GM21390 (cell line): ENCODE measurements at regions not wholly inside any gene's neighbourhood (a gene's known extent, or its start where the extent isn't known, plus 50 kb on each side); places are given as distances from the start of the nearest gene placed in this dataset.

Source experiments
- ATAC-seq: cut with Tn5 transposase; IDR thresholded peaks from one replicate; pipeline ENCODE4 v1.9.1; 2021; ENCODE audit not compliant: unreplicated experiment

DNA sequence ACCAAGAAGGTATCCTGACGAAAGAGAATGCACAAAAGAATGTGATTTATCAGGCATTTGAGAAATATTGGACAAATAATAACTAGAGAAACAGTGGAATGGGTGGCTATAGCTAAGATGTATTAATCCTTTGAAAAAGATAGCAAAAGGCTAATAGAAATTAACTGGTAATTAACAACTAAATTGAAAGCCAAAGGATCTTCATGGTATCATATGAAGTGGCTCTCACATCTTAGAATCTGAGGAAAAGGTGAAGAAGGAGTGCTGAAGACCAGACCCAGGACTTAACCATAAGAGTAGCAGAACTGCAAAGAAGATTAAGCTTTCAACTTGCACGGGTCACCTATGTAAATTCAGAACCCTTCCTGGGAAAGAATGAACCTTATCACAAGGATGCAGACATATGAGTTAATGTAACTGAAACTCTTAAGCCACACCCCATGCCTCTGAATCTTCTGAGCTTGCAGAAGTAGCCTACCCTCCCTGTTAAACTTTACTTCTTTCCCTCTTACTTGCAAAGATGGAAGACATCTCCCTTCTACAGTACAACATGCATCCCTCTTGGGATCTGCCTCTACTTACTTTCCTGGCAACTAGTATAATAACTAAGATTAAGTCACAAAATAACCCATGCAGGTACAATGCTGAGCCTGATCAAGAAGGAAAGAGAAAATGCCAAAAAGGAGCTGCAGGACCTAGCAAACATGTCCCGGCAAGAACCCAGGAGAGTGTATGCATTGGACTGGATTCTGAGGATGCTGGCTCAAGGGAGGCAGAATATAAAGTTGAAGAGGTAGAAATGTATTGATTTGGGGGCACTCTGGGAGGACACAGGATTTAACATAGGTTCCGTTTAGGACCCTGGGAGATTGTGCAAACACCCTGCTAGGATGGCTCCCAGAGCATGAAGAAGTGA lies 395.5 kb upstream of the SLC30A5 start:
- no peak for ATAC-seq

DNA sequence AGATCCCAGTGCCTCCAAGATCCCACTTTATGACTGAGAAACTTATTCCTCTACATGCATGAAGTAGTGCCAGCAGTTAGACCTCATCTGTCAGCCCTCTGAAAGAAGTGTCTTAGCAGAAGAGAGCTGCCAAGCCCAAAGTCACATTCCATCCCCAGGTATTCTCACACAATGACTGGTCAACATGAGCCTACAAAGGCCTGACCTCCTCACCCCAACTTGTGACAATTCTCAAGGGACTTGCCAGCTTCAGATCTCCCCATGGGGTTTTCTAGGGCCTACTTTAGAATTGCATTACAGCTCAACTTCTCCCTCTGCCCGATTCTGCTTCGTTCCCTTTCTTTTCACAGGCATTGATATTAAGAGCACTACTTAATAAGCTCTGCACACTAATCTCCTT lies 393.8 kb upstream of the SLC30A5 start:
- ATAC-seq = no peak

DNA sequence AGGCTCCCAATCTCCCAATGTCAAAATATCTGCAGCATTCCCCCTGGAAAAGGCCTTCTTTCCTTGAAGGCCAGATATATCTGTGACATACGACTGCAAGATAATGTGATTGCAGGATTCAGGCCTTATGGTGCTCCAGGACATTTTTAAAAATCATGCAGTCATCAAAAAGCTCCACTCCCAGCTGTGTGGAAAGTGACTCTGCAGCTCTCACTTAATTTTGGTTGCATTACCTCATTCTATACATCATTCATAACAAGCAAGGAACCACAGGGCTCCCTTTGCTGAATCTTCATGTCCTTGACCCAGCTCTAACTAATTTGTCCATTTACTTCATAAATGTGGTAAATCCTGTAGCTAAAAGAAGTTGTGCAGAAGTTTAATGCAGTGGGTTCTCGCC lies 386.2 kb upstream of the SLC30A5 start:
- no peak for ATAC-seq

DNA sequence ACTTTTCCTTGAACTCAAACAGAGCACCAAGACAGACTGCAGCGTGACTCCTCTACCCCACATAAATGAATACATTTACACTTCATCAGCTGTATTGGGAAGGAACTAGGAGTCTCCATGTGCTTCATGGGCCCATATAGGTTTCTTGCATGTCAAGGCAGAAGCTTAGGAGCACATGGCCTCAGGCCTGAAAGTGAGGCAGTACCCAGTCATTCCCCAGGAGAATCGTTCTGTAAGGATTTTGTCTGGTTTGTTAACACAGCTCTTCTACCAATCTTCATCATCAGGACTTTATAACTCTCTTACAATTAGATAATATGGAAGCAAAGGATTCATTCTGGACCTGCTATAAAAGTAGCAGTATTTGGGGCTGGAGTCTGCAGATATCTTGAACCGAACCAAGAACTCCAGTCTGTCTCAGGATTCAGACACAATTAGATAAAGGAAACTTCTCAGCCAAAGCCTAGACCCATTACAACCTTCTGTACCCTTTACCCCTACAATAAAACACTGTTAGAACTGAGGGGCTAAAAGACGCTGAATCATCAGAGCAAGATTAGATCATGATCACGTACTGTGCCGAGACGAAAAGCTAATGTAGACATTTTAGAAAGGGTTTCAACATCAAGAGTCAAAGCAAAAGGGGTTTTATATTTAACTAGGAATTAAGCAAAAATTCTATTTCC lies 385.5 kb upstream of the SLC30A5 start:
- no peak for ATAC-seq

DNA sequence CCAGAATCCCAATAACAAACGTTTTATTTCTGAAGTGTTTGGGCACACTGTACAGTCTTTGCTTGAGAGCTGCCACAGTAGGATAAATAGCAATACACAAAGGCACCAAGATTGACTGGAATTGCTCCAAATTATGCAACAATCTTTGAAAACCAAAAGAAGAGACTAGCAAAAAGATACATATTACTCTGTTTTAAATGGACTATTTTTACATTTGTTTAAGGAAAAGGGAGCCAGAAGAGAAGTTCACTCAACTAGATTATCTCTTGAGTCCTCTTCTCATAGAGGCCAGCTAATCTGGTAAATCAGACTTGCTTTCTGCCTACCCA lies 385.0 kb upstream of the SLC30A5 start:
- ATAC-seq = no peak

DNA sequence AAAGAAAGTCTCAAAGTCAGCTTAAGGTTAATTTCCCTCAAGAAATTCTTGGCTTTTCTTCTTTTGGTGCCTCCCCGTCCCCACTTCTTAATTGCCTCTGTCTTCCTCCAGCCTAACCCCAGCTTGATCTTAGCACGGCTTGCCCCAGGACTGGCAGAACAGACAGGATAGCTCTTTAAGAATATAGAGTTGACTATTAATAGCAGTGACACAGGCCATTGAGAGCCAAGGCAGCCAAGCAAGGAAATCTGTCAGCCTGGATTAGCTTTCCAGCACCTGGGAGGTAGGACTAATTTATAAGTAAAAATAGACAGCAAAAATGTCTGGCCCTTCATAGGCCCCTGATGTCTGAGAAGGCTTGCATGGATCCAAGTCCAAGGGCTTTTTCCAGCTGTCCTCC lies 384.6 kb upstream of the SLC30A5 start:
- ATAC-seq = no peak

DNA sequence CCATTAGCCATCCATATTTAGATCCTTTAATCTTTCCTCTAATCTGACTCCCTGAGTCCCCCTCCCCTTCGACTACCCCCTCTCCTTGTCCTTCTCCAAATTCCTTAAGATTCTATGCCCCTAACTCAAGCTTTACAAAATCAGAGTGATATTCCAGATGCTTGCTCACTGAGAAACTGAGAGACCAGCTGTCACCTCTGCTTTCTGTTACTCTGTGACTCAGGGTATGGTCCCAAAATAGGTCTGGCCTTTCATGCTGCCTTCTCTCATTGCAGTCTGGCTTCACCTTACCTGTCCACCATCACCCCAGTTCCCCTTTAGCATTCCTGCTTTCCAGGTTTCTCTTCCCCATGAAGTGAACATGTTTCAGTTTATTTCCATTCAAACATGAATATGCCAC lies 383.3 kb upstream of the SLC30A5 start:
- peak; percentile 42 for ATAC-seq

DNA sequence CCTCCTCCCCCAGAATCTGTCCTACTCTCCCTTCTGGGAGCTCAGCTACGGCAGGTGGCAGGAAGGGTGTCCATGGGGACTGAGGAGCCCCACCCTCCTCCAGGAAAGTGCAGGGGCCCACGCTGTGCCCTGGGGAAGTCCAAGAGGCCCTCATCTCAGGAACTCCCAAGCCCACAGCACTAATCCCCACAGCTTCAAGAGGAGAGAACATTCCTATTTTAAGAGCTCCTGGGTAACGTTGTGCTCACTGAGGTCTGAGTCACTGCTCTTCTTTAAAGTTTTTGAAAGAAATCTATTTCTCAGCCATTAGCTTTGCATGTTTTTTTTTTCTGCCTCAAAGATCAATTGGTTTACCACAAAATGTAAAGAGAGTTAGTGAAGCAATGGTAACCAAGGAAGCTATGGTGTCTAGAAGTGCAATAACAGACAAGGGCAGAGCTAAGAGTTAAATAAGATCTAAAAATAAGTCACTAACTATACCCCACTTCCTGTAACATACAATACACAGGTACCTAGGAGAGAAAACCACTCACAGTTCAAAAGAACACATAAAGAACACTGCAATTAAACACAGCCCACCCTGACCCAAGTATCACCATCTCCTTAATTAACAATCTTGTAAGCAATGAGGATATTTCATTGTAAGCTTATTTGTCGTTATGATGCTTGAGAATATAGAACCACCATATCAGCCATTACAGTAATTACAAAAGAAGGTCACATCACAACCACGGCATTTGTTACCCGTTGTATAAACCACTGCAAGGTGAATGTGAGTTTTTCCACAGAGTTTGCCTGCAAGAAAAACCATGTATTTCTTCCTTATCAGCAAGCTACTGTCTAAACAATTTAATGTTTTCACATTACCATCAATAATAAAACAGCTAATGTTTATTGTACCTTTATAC lies 382.3 kb upstream of the SLC30A5 start:
- peak; percentile 96 for ATAC-seq

DNA sequence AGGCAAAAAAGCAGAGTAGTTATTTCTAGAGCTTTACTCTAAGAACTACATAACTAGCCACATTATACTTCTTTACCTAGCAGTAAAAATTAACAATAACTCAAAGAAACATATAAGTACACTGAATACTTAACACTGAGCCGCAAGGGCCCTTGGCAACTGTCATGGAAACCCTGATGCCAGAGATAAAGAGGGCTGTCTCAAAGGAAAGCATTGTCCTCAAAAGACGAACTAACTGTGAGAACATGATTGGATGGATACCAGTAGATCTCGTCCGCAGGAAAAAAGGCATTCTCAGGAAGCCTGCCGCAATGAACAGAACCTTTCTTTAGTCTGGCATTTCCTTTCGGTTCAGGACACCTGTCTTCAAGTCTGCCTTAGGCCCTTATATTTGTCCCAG lies 379.0 kb upstream of the SLC30A5 start:
- ATAC-seq = no peak

DNA sequence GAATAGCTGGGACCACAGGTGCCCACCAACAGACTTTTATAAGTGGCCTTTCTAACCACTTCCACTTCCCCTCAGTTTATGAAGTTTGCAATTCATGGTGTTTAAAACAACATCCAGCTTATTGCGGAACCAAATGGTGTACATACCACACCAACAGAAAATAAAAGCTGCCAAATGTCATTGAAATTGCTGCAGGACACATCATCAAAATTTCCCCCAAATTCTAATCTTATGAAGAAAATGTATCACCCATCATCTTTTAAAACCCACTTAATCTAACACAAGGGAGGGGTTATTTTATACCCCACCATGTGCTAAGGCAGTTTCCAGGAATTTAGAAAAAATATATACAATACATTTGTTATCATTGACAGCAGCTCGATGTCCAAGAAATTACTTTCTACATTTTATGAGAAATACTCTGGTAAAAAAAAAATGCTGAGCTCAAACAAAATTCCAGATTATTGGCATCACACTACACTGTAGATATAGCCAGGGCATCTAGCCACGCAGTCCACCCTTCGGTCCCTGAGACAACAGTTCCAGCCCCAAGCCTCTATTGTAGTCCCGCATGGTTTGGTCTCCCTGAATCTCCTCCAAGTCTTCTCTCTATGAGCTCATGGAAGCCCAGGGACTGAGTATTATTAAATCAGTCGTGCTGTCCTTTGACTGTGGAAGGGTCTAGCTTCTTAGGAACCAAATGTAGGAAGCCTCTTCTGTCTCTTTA lies 372.8 kb upstream of the SLC30A5 start:
- no peak for ATAC-seq

DNA sequence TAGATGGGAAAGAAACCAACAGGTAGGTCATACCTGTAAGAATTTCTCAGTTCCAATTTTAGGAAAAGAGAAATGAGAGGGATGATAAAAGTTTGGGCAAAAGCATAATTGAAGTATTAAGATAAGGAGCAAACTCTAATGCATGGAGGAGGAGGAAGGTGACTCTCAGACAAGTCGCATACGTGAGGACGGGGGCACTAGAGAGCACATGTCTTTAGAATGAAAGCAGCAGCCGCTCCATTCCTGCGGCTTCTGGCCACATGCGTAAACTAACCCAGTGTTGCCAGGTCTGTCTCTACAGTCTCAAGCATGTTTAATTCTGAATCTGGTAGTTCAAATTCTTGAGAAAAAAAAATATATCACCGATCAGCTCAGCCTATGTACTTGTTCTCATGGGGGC lies 371.5 kb upstream of the SLC30A5 start:
- ATAC-seq = no peak

DNA sequence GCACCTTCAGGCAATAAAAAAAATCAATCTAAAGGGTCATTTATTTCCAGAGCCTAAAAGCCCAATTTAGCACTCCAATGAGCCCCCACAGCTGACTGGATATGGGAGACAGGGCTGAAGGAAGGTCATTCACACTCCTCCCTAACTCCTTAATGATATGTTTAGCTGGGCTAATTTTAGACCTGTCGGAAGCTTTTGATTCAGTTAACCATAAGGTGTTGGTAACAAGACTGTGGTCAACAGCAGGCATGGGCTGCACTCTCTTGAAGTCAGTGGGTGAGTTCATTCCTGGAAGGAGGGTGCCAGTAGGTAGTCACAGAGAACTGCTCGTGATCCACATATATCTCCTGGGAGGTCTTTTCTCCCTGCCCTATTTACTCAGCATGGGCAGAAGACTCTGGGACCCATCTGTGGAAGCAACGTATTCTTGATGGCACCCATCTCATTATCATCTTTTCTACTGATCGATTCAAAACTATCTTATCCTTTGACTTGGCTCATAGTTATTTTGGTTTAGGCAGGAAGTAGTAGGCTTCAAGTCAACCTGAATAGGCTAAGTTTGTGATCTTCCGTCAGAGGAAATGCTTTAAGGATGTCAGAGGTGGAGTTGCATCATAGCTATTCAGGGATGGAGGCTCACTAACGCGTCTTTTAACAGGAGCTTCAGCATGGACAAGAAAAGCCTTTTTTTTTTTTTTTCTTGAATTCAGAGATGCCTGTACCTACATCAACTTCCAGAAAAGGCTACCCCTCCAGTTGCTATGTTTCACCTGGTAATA lies 367.7 kb upstream of the SLC30A5 start:
- no peak for ATAC-seq

DNA sequence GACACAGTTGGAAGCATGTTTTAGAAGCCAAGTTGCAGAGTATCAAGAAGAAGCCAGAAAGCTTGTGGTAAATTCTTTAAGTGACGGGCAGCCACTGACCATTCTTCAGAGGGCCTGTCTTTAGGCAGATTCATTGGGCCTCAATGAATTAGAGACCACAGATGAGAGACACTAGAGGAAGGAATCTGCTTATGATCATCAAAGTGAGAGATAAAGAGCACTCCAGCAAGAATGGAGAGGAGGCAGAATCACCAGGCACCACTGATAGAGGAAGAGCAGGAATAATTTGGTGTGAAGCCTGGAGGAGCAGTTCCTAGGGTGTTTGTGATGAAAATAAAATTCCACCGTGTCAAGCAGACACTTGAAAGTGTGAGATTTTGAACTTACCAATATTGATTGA lies 365.9 kb upstream of the SLC30A5 start:
- no peak for ATAC-seq

DNA sequence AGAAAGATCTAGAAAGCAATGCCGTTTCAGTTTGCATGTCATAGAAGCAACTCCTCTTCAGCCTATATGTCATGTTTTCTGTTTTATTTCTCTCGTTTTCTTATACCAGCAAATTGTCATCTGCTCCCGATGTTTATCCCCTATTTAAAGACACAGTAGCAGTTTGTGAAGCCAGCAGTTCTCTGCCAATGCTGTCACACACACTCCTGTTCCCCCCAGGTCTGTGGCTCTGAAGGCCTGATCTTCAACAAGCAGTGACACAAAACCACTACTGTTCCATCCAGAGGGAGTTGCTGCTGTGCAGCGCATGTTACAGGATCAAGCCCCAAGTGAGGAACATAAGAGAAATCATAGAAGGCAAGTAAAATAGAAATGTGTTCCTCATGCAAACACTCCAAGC lies 364.1 kb upstream of the SLC30A5 start:
- ATAC-seq = no peak

DNA sequence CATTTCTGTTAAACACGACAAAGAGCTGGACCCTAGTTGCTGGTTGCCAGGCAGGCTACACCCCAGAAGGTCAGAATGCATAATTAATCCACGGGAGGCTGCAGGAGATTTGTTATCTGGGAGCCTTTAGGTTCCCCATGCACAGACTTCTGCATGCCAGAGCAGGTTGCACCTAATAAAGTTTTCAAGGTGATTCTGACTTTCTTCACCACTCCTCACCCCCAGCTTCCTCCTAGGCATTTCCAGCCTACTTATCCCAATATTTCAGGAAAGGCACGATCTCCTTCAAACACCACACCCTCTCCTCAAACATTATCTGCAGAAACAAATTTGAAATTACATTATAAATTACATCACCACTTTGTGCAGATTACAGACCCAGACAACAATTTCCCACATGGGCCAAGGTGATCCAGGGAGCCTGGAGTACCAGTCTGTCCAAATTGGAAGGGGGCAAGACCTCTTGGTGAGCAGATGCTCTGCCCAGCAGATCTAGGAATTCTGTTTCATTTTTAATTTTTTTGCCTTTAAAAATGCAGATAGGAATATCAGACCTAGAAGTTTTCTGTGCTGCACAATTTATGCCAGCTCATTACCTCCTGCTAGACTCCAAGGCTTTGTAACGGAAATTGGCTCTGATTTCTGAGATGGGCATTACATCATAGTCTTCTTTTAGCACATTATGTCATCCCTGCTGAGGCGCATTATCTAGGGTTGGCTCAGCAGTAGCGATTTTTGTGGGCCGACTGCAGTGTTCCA lies 363.4 kb upstream of the SLC30A5 start:
- no peak for ATAC-seq

DNA sequence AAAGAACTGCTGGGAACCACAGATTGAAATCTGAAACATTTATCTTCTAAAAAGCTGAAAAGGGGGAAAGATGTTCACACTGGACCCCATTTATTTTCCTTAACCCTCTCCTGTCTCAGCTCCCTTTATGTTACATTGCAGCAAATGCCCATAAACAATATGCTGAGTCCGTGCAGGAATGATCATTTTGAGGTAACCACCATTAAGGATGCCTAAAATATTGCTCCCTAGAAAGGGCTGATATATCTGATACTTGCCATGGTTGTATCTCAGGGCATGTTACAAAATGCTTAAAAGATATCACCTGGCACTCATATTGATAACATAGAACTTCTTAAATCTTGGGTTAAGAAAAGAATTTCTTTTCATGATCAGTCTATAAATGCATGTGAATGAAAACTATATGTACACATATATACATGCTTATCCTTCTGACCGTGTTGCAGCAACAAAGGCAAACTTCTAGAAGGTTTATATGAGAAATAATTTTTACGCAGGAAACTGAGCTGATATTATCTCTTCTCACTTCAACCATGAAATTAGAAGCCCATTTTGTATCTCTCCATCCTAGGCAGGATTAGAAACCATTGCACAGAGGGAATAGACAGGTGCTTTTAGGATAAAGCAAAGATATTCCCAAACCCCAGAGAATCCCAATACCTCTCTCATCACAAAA lies 362.7 kb upstream of the SLC30A5 start:
- ATAC-seq = no peak

DNA sequence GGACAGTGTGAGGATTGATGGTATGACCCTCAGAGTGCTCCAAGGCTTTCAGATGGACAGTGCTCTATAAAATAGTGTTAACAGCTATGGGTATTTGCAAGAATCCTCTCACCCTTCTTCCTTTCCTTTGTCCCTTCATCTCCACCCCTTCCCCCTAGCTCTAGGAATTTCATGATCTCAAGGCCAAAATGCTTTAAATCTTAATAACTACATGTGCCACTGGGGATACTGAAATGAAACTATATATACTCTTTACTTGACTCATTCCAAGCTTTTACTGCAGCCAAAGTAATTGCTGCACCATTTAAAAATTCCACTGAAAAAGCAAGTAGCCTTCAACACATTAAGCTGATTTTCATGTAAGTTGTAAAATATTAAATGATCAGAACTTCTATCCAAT lies 361.6 kb upstream of the SLC30A5 start:
- ATAC-seq = no peak

DNA sequence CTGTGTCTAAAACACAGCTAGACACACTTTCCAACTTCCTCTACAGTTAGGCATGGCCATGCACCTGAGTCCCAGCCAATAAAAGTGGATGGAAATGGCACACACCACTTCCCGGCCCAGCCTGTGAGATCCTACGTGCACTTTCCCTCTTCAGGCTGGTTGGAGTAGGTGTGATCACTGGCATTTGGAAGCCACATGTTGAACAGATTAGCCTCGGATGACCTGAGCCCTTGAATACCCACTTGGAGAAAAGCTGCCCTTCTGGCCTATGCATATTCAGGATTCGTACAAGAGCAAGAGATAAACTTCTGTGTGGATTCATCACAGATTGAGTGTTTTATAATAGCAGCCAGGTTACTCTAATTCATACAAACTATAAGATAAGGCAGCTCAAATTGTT lies 359.0 kb upstream of the SLC30A5 start:
- ATAC-seq = no peak

DNA sequence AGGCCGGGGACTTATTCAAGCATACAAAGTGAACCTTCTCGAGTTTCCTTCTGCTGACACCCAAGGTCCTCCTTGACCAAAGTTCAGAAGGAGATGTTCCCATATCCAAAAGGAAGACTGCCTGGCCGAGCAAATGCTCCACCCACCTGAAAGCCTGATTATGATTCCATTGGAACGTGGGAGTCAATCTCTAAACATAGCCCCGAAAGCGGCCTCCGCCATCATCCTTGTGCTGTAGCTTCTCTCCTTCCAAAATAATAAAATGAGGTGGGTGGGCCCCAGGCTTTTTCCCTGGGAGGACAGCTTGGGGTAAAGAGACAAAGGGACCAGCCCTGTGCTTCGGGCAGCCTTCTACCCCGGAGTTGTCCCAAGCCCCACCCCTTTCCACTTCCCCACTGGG lies 355.6 kb upstream of the SLC30A5 start:
- ATAC-seq = no peak
